UCSD-AML1 (cell line): ENCODE measurements at regions not wholly inside any gene's neighbourhood (a gene's known extent, or its start where the extent isn't known, plus 50 kb on each side); places are given as distances from the start of the nearest gene placed in this dataset.
A peak's percentile ranks its signal among the peaks of the same experiment; 100 is the strongest.

Experiments
- DNase-seq: peaks from one replicate; lab custom pipeline; 2025; ENCODE audit not compliant: unreplicated experiment; lab: John Stamatoyannopoulos, UW

DNA sequence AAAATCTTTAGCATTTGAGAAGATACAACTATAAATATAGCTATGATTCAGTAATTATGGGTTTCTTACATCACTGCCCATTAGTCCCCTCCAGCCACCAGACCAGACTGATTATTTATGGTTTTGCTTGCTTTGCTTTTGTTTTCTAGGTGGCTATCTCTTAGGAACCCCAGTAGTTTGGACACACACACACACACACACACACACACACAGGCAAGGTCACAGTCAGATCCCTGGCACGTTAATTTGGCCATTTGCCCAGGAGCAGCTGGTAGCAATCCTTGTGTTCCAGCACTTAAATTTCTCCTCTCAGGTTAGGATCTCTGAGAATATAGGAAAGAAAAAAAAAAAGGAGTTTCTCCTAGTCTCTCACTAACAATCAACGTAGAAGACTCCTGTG is 90.2 kb upstream of the RESF1 start:
- no peak for DNase-seq

GRCh38 chr12:31867292-31867691 is 91.9 kb upstream of the RESF1 start:
- no peak for DNase-seq

- no peak for DNase-seq
Observed at GRCh38 chr12:31866523-31866922, 92.7 kb upstream of the RESF1 start.

GRCh38 chr12:31865023-31865422 is 94.2 kb upstream of the RESF1 start:
- no peak for DNase-seq

DNA sequence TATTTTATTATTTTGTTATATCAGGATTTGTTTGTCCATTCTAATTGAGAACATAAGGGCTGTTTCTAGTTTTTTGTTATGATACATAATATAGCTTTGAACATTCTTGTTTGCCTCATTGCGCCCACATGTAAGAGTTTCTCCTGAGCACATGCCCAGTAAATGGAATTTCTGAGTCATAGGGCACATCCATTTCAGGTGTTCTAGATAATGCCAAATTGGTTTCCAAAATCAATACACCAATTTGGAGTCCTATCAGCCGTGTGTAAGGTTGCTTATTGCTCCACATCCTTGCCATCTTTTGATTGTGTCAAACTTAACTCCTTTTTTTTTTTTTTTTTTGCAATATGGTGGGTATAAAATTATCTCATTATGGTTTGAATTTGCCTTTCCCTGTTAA is 97.9 kb upstream of the RESF1 start:
- DNase-seq: no peak

DNA sequence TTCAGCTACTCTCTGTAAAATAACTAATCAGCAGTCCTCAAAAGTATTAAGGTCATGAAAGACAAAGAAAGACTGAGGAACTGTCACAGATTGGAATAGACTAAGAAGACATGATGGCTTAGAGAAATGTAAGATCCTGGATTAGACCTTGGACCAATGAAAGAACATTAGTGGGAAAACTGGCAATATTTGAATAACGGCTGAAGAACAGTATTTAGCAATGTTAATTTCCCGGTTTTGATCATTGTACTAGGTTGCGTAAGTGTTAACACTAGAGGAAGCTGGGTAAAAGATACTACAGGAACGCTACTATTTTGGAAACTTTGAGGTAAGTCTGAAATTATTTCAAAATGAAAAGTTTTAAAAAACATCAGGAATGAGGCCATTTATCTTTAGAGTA is 98.8 kb upstream of the RESF1 start:
- no peak for DNase-seq

- DNase-seq: no peak
Observed at GRCh38 chr12:31859232-31859977, 99.8 kb upstream of the RESF1 start.

GRCh38 chr12:31855427-31855826 is 103.8 kb upstream of the RESF1 start:
- no peak for DNase-seq

DNA sequence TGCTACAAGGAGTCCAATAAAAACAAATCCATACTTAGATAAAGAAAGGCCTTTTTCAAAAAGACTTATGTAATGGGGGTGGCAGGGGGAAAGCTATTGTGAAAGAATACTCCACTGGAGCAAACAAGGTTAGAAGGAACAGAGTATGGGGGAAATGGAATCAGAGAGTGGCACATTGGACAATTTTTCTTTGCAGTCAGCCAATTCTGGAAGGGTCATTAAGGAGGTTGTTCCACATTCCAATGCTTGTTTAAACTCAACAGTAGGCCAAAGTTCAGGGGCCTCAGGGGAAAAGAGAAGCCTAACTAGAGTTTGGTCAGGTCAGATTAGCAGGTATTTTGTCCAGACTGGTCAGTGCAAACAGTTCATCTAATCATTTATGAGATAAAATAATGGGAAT is 105.2 kb upstream of the RESF1 start:
- DNase-seq: no peak

GRCh38 chr12:31853520-31853919 is 105.7 kb upstream of the RESF1 start:
- DNase-seq: no peak

DNA sequence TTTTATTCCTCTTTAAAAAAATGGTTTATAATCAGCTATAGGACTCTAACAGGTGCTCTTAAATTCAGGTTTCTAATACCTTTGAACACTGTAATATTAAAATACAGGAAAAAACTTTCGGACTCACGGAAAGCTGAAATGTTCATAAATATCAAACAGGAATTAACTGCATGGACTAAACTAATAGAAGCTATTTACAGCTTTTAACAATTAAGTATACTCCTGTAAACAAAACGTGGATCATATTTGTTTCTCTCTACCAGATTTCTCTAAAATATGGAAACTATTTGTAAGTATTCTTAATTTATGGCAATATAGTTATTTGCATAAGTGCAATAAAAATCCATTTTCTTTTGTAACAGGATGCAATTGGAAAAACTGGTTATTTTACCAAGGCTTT is 108.9 kb upstream of the RESF1 start:
- DNase-seq: no peak

- DNase-seq: no peak
Observed at GRCh38 chr12:31849090-31849687, 110.0 kb upstream of the RESF1 start.

GRCh38 chr12:31846405-31846804 is 112.8 kb upstream of the RESF1 start:
- DNase-seq: no peak

- DNase-seq: no peak
Observed at GRCh38 chr12:31845613-31846322, 113.4 kb upstream of the RESF1 start.

- DNase-seq: no peak
Observed at GRCh38 chr12:31843398-31844095, 114.7 kb upstream of the AMN1 start.

DNA sequence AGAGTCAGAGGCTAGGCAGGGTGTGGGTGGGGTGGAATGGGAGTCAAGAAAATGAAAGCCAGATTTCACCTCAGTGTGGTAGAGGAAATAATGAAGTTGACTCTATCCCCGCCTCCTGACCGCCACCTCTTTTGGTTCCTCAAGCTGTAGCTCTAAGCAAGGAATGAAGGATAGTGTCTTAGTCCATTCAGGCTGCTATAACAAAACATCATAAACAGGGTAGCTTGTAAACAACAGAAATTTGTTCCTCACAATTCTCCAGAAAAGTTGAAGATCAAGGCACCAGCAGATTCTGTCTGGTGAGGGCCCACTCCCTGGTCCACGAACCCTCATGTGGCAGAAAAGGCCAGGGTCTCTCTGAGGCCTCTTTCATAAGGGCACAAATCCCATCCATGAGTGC is 109.1 kb upstream of the AMN1 start:
- no peak for DNase-seq

DNA sequence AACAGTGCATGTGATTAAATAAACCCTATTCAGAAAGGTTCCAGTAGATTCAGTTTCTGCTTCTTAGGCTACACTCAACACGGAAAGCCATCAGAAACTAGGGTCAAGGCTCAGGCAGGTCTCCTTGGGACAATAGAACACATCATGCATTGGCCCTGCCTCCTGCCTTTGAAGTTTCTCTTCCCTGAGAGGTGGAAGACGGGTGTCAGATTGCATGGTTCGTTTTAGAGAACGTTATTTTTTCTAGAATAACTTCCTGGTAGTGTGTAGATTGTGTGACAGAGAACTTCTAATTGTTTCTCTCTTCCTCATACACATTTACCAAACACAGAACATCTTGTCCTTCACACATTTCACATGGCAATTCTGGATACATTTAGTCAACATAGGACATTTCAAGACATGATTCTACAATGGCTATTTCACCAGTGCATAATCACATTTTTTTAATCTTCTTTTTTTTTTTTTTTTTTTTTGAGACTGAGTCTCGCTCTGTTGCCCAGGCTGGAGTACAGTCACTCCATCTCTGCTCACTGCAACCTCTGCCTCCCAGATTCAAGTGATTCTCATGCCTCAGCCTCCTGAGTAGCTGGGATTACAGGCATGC is 106.6 kb upstream of the AMN1 start:
- DNase-seq: no peak

- DNase-seq: no peak
Observed at GRCh38 chr12:31834150-31834549, 105.3 kb upstream of the AMN1 start.

DNA sequence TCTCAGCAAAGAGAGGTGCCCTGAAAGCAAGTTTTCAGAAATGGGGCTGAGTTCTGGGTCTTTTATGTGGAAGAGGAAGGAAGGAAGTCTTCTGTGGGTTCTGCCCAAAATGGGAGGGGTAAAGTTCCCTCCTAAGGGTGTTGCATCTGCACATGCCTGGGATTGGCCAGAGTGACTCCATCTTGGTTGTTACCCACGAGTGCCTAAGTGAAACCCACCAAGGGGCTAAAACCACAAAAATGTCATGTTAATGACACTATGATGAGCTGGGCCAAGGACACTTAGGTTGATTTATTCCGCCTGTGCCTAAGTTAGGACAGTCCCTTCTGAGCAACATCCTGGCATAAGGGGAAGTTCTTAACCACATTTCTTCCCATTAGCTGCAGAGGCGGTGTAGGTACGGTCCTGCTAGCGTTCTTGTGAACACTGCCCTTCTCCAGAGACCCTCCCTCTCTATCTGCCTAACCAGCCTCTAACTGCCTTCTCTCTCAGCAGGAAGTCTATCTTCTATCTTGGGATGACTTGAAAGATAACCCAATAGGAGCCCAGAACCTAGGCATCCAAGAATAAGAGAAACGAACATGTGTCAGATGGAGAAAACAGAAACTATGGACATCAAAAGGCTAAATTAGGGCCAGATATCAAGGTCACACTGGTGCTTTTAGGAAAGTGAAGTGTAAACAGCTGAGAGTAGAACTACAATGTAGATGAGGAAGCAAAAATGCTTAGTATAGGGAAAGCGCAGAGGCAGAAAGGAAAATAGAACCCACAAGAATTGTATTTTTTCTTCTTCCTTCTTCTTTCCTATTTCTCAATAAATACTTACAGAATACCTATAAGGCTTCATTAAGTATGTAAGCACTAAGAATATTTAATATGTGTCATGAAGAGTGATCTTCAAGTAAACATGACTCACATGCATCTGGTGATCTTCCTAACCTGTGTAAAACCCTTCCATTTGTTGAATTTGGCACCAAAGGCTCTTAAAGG is 104.2 kb upstream of the AMN1 start:
- DNase-seq: peak; percentile 71

DNA sequence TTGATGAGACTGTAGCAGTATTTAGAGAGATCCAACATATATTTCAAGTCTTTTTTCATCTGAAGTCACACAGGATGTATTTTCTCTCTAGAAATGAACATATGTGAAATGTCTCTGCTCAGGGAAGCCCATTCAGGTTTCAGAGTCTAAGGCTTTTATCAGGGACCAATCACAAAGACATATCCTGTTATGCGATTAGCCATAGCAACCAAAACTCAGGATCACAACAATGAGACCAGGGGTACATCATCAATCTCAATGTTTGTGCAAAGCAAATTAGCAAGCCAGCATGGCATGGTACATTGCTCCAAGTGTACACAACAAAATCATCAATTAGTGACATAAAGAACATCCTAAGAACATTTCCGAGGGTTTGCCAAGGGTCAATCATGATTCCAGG is 99.2 kb upstream of the AMN1 start:
- DNase-seq: no peak
